ACC112 (cell line): ENCODE measurements at regions not wholly inside any gene's neighbourhood (a gene's known extent, or its start where the extent isn't known, plus 50 kb on each side); places are given as distances from the start of the nearest gene placed in this dataset.

Experiments used
- H2AFZ ChIP-seq: fragments of 200-600 bp; sonication (generic); one replicate; pipeline ENCODE4 v1.6.0; 2017; ENCODE audit warnings: antibody characterized with exemption, low read length; ENCODE audit not compliant: unreplicated experiment
- H3K27ac ChIP-seq: fragments of 200-600 bp; sonication (generic); 2 replicates; pipeline ENCODE4 v1.5.1; 2014; ENCODE audit warnings: low read depth, mild to moderate bottlenecking, antibody characterized with exemption, low read length, moderate library complexity
- H3K27me3 ChIP-seq: fragments of 200-600 bp; sonication (generic); 2 replicates; pipeline ENCODE4 v1.6.1; 2014; ENCODE audit warnings: mild to moderate bottlenecking, antibody characterized with exemption, low read length, moderate library complexity, mixed read lengths; ENCODE audit not compliant: insufficient read depth
- H3K36me3 ChIP-seq: fragments of 200-600 bp; sonication (generic); 2 replicates; pipeline ENCODE4 v1.6.1; 2016; ENCODE audit warnings: mild to moderate bottlenecking, antibody characterized with exemption, low read length, moderate library complexity, mixed read lengths; ENCODE audit not compliant: insufficient read depth
- H3K4me1 ChIP-seq: fragments of 200-600 bp; sonication (generic); one replicate; pipeline ENCODE4 v1.6.1; 2016; ENCODE audit warnings: low read length, mixed read lengths; ENCODE audit not compliant: insufficient read depth, unreplicated experiment, control insufficient read depth
- H3K4me3 ChIP-seq: fragments of 200-600 bp; sonication (generic); 2 replicates; pipeline ENCODE4 v1.5.1; 2014; ENCODE audit warnings: mild to moderate bottlenecking, low read depth, low read length
- H3K79me2 ChIP-seq: fragments of 200-600 bp; sonication (generic); one replicate; pipeline ENCODE4 v1.6.0; 2016; ENCODE audit warnings: low read length; ENCODE audit not compliant: control insufficient read depth, unreplicated experiment, insufficient read depth

GRCh38 chr3:13223574-13224237, 150.5 kb upstream of the IQSEC1 start:
- no peaks in the 10 kb centered on the region for H3K4me1 ChIP-seq
- no peak overlapping the region for H2AFZ ChIP-seq
- no peaks in the 10 kb centered on the region for H3K27me3 ChIP-seq
- H3K27ac ChIP-seq: no peak overlapping the region
- no peaks in the 10 kb centered on the region for H3K79me2 ChIP-seq
- H3K36me3 ChIP-seq: no peaks in the 10 kb centered on the region
- H3K4me3 ChIP-seq: no peak overlapping the region

DNA sequence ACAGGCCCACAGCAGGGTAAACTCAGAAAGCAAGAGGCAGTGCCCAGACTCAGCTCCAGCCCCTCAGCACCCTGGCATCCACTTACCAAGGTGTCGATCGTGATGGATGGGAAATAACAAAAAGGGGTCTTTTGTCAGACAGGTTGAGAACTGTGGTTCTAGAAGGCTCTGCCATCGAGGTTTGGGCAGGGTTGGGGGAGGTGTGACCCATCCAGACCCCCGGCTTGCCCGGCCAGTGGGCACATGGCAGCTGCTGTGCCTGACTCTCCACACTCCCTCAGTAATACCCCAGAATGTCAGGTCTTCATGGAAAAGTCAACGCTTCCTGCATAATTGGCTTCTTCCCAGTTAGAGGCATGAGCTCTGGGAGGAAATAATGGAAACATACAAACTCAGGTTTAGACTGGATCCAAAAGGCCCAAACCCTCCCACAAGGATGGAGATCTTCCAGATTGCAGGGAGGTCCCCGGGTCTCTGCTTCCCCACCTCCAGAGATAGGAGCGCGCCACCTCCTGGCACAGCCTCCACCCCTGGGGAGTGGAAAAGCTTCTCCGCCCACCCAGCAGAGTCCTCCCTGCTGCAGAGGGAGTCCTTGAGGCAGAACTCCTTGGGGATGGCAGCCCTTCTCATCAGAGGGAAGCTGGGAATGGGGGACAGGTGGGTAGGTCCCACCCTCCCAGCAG, 149.8 kb upstream of the IQSEC1 start:
- H3K4me1 ChIP-seq: no peaks in the 10 kb centered on the region
- no peak overlapping the region for H3K27ac ChIP-seq
- H3K4me3 ChIP-seq: no peak overlapping the region
- H2AFZ ChIP-seq: no peak overlapping the region
- no peaks in the 10 kb centered on the region for H3K27me3 ChIP-seq
- H3K36me3 ChIP-seq: no peaks in the 10 kb centered on the region
- no peaks in the 10 kb centered on the region for H3K79me2 ChIP-seq

DNA sequence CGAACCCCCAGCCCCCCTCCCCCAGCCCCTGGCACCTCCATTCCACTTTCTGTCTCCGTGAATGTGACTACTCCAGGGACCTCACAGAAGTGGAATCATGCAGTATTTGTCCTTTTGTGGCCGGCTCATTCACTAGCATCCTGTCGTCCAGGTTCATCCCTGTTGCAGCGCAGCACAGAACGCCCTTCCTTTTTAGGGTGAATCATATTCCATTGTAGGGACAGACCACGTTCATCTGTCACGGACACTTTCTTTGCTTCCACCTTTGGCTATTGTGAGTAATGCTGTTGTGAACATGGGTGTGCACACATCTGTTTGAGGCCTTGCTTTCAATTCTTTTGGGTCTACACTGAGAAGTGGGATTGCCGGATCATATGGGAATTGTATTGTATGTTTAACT, 148.9 kb upstream of the IQSEC1 start:
- H3K4me1 ChIP-seq: no peaks in the 10 kb centered on the region
- H3K79me2 ChIP-seq: no peaks in the 10 kb centered on the region
- H3K27ac ChIP-seq: no peak overlapping the region
- H3K4me3 ChIP-seq: no peak overlapping the region
- H3K27me3 ChIP-seq: 0 out of 2 replicates have a peak, but pooled peaks cover 4% of the 10 kb centered on the region
- H2AFZ ChIP-seq: no peak overlapping the region
- no peaks in the 10 kb centered on the region for H3K36me3 ChIP-seq

- no peaks in the 10 kb centered on the region for H3K36me3 ChIP-seq
- H3K79me2 ChIP-seq: no peaks in the 10 kb centered on the region
- 0 out of 2 replicates have a peak, but pooled peaks cover 5% of the 10 kb centered on the region for H3K27me3 ChIP-seq
- no peak overlapping the region for H3K27ac ChIP-seq
- no peaks in the 10 kb centered on the region for H3K4me1 ChIP-seq
- no peak overlapping the region for H2AFZ ChIP-seq
- no peak overlapping the region for H3K4me3 ChIP-seq
Observed at GRCh38 chr3:13221491-13222061, 148.3 kb upstream of the IQSEC1 start.

DNA sequence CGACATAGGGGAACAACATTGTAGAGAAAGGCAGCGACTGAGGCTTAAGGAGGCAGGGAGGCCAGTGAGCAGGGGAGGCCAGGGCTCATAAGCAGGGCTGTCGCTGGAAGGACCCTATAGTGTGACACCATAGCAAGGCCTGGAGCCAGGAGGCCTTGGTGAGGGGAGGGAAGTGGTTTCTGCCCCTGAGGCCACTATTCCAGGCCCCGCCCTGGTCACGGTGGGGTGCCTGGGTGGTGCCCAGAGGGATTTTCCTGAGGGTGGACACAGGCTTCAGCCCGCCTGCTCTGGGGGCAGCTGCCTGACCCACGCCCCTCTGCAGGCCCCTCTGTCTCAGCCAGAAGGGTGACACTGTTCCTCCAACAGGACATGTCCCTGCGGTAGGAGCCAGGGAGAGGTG, 147.8 kb upstream of the IQSEC1 start:
- Histone ChIP-seq H2AFZ (no peak overlapping the region), H3K4me3 (no peak overlapping the region), H3K27me3 (0 out of 2 replicates have a peak, but pooled peaks cover 5% of the 10 kb centered on the region), H3K4me1 (no peaks in the 10 kb centered on the region), H3K27ac (no peak overlapping the region), H3K79me2 (no peaks in the 10 kb centered on the region), H3K36me3 (no peaks in the 10 kb centered on the region)

GRCh38 chr3:13219902-13220296, 146.7 kb upstream of the IQSEC1 start:
- H3K36me3 ChIP-seq: no peaks in the 10 kb centered on the region
- H3K27ac ChIP-seq: no peak overlapping the region
- no peak overlapping the region for H3K4me3 ChIP-seq
- no peak overlapping the region for H2AFZ ChIP-seq
- peaks cover 2% of the 10 kb centered on the region for H3K4me1 ChIP-seq
- 0 out of 2 replicates have a peak, but pooled peaks cover 5% of the 10 kb centered on the region for H3K27me3 ChIP-seq
- no peaks in the 10 kb centered on the region for H3K79me2 ChIP-seq

- Histone ChIP-seq H3K36me3 (no peaks in the 10 kb centered on the region), H3K4me3 (no peak overlapping the region), H3K4me1 (peaks cover 2% of the 10 kb centered on the region), H3K79me2 (no peaks in the 10 kb centered on the region), H3K27ac (no peak overlapping the region), H3K27me3 (0 out of 2 replicates have a peak, but pooled peaks cover 5% of the 10 kb centered on the region), H2AFZ (no peak overlapping the region)
Observed at GRCh38 chr3:13219077-13219901, 146.1 kb upstream of the IQSEC1 start.

GRCh38 chr3:13218541-13218908, 145.3 kb upstream of the IQSEC1 start:
- Histone ChIP-seq H3K36me3 (no peaks in the 10 kb centered on the region), H3K79me2 (no peaks in the 10 kb centered on the region), H3K4me1 (peaks cover 2% of the 10 kb centered on the region), H3K4me3 (no peak overlapping the region), H2AFZ (no peak overlapping the region), H3K27me3 (peaks cover 12% of the 10 kb centered on the region), H3K27ac (no peak overlapping the region)

GRCh38 chr3:13217736-13218540, 144.7 kb upstream of the IQSEC1 start:
- H3K4me3 ChIP-seq: no peak overlapping the region
- H3K27me3 ChIP-seq: peaks cover 17% of the 10 kb centered on the region
- no peaks in the 10 kb centered on the region for H3K79me2 ChIP-seq
- peaks cover 2% of the 10 kb centered on the region for H3K4me1 ChIP-seq
- no peak overlapping the region for H3K27ac ChIP-seq
- no peaks in the 10 kb centered on the region for H3K36me3 ChIP-seq
- no peak overlapping the region for H2AFZ ChIP-seq

- H2AFZ ChIP-seq: no peak overlapping the region
- H3K36me3 ChIP-seq: no peaks in the 10 kb centered on the region
- H3K27me3 ChIP-seq: peaks cover 23% of the 10 kb centered on the region
- no peak overlapping the region for H3K27ac ChIP-seq
- no peaks in the 10 kb centered on the region for H3K79me2 ChIP-seq
- H3K4me1 ChIP-seq: peaks cover 2% of the 10 kb centered on the region
- no peak overlapping the region for H3K4me3 ChIP-seq
Observed at GRCh38 chr3:13217253-13217652, 144.0 kb upstream of the IQSEC1 start.
